H9 (cell line): ENCODE measurements at regions not wholly inside any gene's neighbourhood (a gene's known extent, or its start where the extent isn't known, plus 50 kb on each side); places are given as distances from the start of the nearest gene placed in this dataset.

Experiments
- DNase-seq: peaks from one replicate; pipeline ENCODE4 v3.0.0-alpha.2; 2017
- H2AFZ ChIP-seq: one replicate; pipeline ENCODE4 v1.6.1; 2013; ENCODE audit warnings: mild to moderate bottlenecking, low read length, control low read depth, moderate library complexity
- H2AK5ac ChIP-seq: 2 replicates; pipeline ENCODE4 v1.6.1; 2013; ENCODE audit warnings: low read length, control low read depth, mixed read lengths; ENCODE audit not compliant: insufficient read length
- H2BK120ac ChIP-seq: one replicate; pipeline ENCODE4 v1.6.1; 2013; ENCODE audit warnings: low read depth, mild to moderate bottlenecking, low read length, control low read depth, inconsistent platforms; ENCODE audit not compliant: poor library complexity, severe bottlenecking
- H2BK12ac ChIP-seq: 2 replicates; pipeline ENCODE4 v1.6.1; 2013; ENCODE audit warnings: low read length, control low read depth, mixed read lengths, low read depth; ENCODE audit not compliant: insufficient read length
- H2BK15ac ChIP-seq: 2 replicates; pipeline ENCODE4 v1.6.1; 2013; ENCODE audit warnings: low read depth, low read length, control low read depth
- H2BK20ac ChIP-seq: one replicate; pipeline ENCODE4 v1.6.1; 2013; ENCODE audit warnings: low read depth, mild to moderate bottlenecking, low read length, control low read depth, inconsistent platforms; ENCODE audit not compliant: poor library complexity, severe bottlenecking
- H2BK5ac ChIP-seq: 2 replicates; pipeline ENCODE4 v1.6.1; 2013; ENCODE audit warnings: low read length, control low read depth, mixed read lengths; ENCODE audit not compliant: insufficient read length
- H3K14ac ChIP-seq: 2 replicates; pipeline ENCODE4 v1.6.1; 2013; ENCODE audit warnings: low read length, control low read depth; ENCODE audit not compliant: insufficient read depth
- H3K18ac ChIP-seq: 2 replicates; pipeline ENCODE4 v1.6.1; 2013; ENCODE audit warnings: low read depth, mild to moderate bottlenecking, mixed read lengths, low read length, control low read depth; ENCODE audit not compliant: insufficient read length
- H3K23ac ChIP-seq: 2 replicates; pipeline ENCODE4 v1.6.1; 2013; ENCODE audit warnings: low read length, control low read depth, mixed read lengths, low read depth; ENCODE audit not compliant: insufficient read length
- H3K23me2 ChIP-seq: 2 replicates; pipeline ENCODE4 v1.6.1; 2013; ENCODE audit warnings: low read depth, mild to moderate bottlenecking, mixed read lengths, low read length, control low read depth; ENCODE audit not compliant: insufficient read length, poor library complexity, severe bottlenecking
- H3K27ac ChIP-seq: 2 replicates; pipeline ENCODE4 v1.5.1; 2013; ENCODE audit warnings: low read length, control low read depth, mixed read lengths, low read depth; ENCODE audit not compliant: insufficient read length
- H3K27me3 ChIP-seq: 2 replicates; pipeline ENCODE4 v1.6.1; 2013; ENCODE audit warnings: low read length, control low read depth, inconsistent platforms; ENCODE audit not compliant: insufficient read depth
- H3K4ac ChIP-seq: 2 replicates; pipeline ENCODE4 v1.6.1; 2013; ENCODE audit warnings: low read depth, mild to moderate bottlenecking, control low read depth, inconsistent platforms, low read length, moderate library complexity
- H3K4me1 ChIP-seq: 2 replicates; pipeline ENCODE4 v1.6.1; 2013; ENCODE audit warnings: low read length, control low read depth, inconsistent platforms; ENCODE audit not compliant: insufficient read depth
- H3K4me2 ChIP-seq: 2 replicates; pipeline ENCODE4 v1.6.1; 2013; ENCODE audit warnings: low read length, control low read depth, mixed read lengths; ENCODE audit not compliant: insufficient read length, insufficient read depth
- H3K56ac ChIP-seq: 2 replicates; pipeline ENCODE4 v1.6.1; 2013; ENCODE audit warnings: low read depth, mild to moderate bottlenecking, mixed read lengths, low read length, control low read depth; ENCODE audit not compliant: insufficient read length
- H3K79me1 ChIP-seq: 2 replicates; pipeline ENCODE4 v1.6.1; 2013; ENCODE audit warnings: low read depth, mild to moderate bottlenecking, moderate library complexity, low read length, control low read depth, inconsistent platforms; ENCODE audit not compliant: insufficient read depth, poor library complexity, severe bottlenecking
- H3K79me2 ChIP-seq: 2 replicates; pipeline ENCODE4 v1.6.1; 2013; ENCODE audit warnings: low read length, control low read depth, inconsistent platforms; ENCODE audit not compliant: insufficient read depth
- H3K9ac ChIP-seq: 2 replicates; pipeline ENCODE4 v1.6.1; 2013; ENCODE audit warnings: low read length, control low read depth, mixed read lengths; ENCODE audit not compliant: insufficient read length; ENCODE audit errors: extremely low read depth
- H3K9me3 ChIP-seq: one replicate; pipeline ENCODE4 v1.6.1; 2013; ENCODE audit warnings: low read depth, low read length, inconsistent platforms; ENCODE audit not compliant: control insufficient read depth
- H3T11ph ChIP-seq: one replicate; pipeline ENCODE4 v1.6.1; 2013; ENCODE audit warnings: mild to moderate bottlenecking, low read length, control low read depth, inconsistent platforms
- H4K20me1 ChIP-seq: one replicate; pipeline ENCODE4 v1.6.1; 2013; ENCODE audit not compliant: control insufficient read depth, insufficient read length, insufficient read depth
- H4K5ac ChIP-seq: 2 replicates; pipeline ENCODE4 v1.6.1; 2013; ENCODE audit warnings: low read depth, mild to moderate bottlenecking, mixed read lengths, low read length, control low read depth; ENCODE audit not compliant: insufficient read length
- H4K8ac ChIP-seq: replicated peaks from 2 replicates; pipeline ENCODE4 v1.6.1; 2013; ENCODE audit warnings: low read length, control low read depth, mixed read lengths, low read depth; ENCODE audit not compliant: insufficient read length
- H4K91ac ChIP-seq: 2 replicates; pipeline ENCODE4 v1.6.1; 2013; ENCODE audit warnings: low read depth, mild to moderate bottlenecking, moderate library complexity, mixed read lengths, low read length, control low read depth; ENCODE audit not compliant: insufficient read length
- H3K27ac Mint-ChIP-seq, 3 experiments: 2 replicates in 2 of 3; 3 replicates in 1 of 3; pipeline ENCODE4 v1.8.0; 2020 to 2021; ENCODE audit warnings: mixed read lengths in 3 of 3, mild to moderate bottlenecking in 1 of 3, moderate library complexity in 1 of 3
- H3K27me3 Mint-ChIP-seq: 2 replicates; pipeline ENCODE4 v1.8.0; 2021; ENCODE audit warnings: low read depth, mild to moderate bottlenecking, moderate library complexity, mixed read lengths
- H3K36me3 Mint-ChIP-seq, 3 experiments: 2 replicates in 2 of 3; 3 replicates in 1 of 3; pipeline ENCODE4 v1.8.0; 2020 to 2021; ENCODE audit warnings: low read depth in 3 of 3, mixed read lengths in 3 of 3; ENCODE audit not compliant: insufficient read depth in 1 of 3
- H3K4me1 Mint-ChIP-seq, 2 experiments: 2 replicates each; pipeline ENCODE4 v1.8.0; 2020; ENCODE audit warnings: mixed read lengths in 2 of 2
- H3K4me3 Mint-ChIP-seq, 2 experiments: 2 replicates in 1 of 2; 3 replicates in 1 of 2; pipeline ENCODE4 v1.8.0; 2020 to 2021; ENCODE audit warnings: mild to moderate bottlenecking in 2 of 2, mixed read lengths in 2 of 2, moderate library complexity in 1 of 2
- H3K9me3 Mint-ChIP-seq, 2 experiments: 2 replicates in 1 of 2; 3 replicates in 1 of 2; pipeline ENCODE4 v1.8.0; 2020; ENCODE audit warnings: mild to moderate bottlenecking in 2 of 2, mixed read lengths in 2 of 2, moderate library complexity in 1 of 2
- WGBS: extraction: QIAGEN DNeasy Blood & Tissue Kit; methylation state at CpG from one replicate; pipeline ENCODE4 v1.1.7; 2013; ENCODE audit warnings: missing lambda C conversion rate, low lambda C conversion rate, mixed read lengths; ENCODE audit not compliant: insufficient read length; ENCODE audit errors: extremely low coverage; 5-methylcytosine and 5-hydroxymethylcytosine counted together
- TF ChIP-seq, protein P1 (sequence below): fragments of 200-600 bp; sonication (generic); conservative IDR thresholded peaks from 3 replicates; pipeline ENCODE4 v1.8.0; 2021; ENCODE audit warnings: antibody characterized with exemption, mild to moderate bottlenecking

DNA sequence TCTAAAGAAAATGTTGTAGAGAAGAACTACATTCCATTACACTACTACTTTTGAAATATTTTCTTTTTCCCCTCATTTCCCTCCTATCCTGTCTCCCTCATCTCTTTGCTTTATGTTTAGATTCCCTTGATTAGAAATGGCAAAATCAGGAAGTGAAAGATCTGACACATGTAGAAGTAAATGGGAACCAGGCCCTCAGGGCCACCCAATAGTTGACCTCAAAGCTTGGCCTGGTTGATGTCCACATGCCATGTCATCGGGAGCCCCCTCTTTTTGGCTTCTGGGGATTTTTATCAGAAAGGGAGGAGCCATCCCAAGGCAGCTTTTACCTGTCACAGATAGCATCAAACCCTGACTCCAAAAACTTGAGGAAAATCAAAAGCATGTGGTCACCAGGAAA, 168.3 kb upstream of the ECI2 start:
- Histone ChIP-seq H3K27ac (no peak overlapping the region), H3K18ac (no peak overlapping the region), H2BK15ac (no peak overlapping the region), H3K79me2 (no peaks in the 10 kb centered on the region), H4K91ac (no peak overlapping the region), H2BK120ac (no peak overlapping the region), H3K9me3 (no peaks in the 10 kb centered on the region), H4K8ac (no peak overlapping the region), H2AK5ac (no peak overlapping the region), H3K4me2 (no peak overlapping the region), H2AFZ (no peak overlapping the region), H3K56ac (no peak overlapping the region), H2BK20ac (no peak overlapping the region), H4K5ac (no peak overlapping the region), H3K9ac (no peak overlapping the region), H3K23me2 (no peaks in the 10 kb centered on the region), H3K4ac (no peak overlapping the region), H4K20me1 (no peaks in the 10 kb centered on the region), H3K79me1 (no peaks in the 10 kb centered on the region), H3K27me3 (no peaks in the 10 kb centered on the region), H3K23ac (no peak overlapping the region), H3T11ph (no peak overlapping the region), H3K14ac (no peak overlapping the region), H2BK12ac (no peak overlapping the region), H3K4me1 (no peaks in the 10 kb centered on the region), H2BK5ac (no peak overlapping the region)
- Mint-ChIP-seq H3K27me3 (no peaks in the 10 kb centered on the region; the same call in none of the 2 replicates), H3K4me3 (no peak overlapping the region), H3K36me3 (peaks cover 0 to under 1% (median 0%) of the 10 kb centered on the region in 3 experiments; a peak in 2 of 7 replicates), H3K27ac (no peak overlapping the region), H3K9me3 (no peaks in the 10 kb centered on the region; a peak in 1 of 5 replicates), H3K4me1 (no peaks in the 10 kb centered on the region)
- DNase-seq = no peak
- TF ChIP-seq, protein P1, sequence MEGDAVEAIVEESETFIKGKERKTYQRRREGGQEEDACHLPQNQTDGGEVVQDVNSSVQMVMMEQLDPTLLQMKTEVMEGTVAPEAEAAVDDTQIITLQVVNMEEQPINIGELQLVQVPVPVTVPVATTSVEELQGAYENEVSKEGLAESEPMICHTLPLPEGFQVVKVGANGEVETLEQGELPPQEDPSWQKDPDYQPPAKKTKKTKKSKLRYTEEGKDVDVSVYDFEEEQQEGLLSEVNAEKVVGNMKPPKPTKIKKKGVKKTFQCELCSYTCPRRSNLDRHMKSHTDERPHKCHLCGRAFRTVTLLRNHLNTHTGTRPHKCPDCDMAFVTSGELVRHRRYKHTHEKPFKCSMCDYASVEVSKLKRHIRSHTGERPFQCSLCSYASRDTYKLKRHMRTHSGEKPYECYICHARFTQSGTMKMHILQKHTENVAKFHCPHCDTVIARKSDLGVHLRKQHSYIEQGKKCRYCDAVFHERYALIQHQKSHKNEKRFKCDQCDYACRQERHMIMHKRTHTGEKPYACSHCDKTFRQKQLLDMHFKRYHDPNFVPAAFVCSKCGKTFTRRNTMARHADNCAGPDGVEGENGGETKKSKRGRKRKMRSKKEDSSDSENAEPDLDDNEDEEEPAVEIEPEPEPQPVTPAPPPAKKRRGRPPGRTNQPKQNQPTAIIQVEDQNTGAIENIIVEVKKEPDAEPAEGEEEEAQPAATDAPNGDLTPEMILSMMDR = no peak
- WGBS = no CpG with 5 or more reads among the region's 1 CpG
